GM12878 (cell line): ENCODE measurements at regions not wholly inside any gene's neighbourhood (a gene's known extent, or its start where the extent isn't known, plus 50 kb on each side); places are given as distances from the start of the nearest gene placed in this dataset.

Source experiments
- ATAC-seq: fragments of 200-7000 bp; cut with Tn5 transposase; 3 replicates; pipeline ENCODE4 v1.9.1; 2020; ENCODE audit warnings: mild to moderate bottlenecking, moderate library complexity
- BruUV-seq: library from RNA; stranded (reverse); fragments of 400-500 nt; replicated peaks from 2 replicates; lab custom pipeline; 2021; lab: Mats Ljungman, UMichigan
- CTCF ChIA-PET: fragments of 300-600 bp; sonication (Branson Sonifier 250); formaldehyde crosslinking; extraction: SDS; loops from one replicate; lab custom pipeline; 2021; ENCODE audit warnings: inconsistent platforms; lab: Yijun Ruan, JAX
- POLR2A ChIA-PET: fragments of 350-600 bp; formaldehyde crosslinking; extraction: SDS; loops from one replicate; lab custom pipeline; 2021; ENCODE audit warnings: inconsistent platforms; lab: Charles Lee
- RAD21 ChIA-PET: fragments of 300-600 bp; sonication (Branson Sonifier 250); formaldehyde crosslinking; loops from one replicate; lab custom pipeline; 2023; ENCODE audit warnings: antibody characterized with exemption; ENCODE audit not compliant: unreplicated experiment; lab: Charles Lee
- SMC1A ChIA-PET: fragments of 300-600 bp; sonication (Branson Sonifier 250); formaldehyde crosslinking; loops from one replicate; lab custom pipeline; 2023; ENCODE audit not compliant: unreplicated experiment, uncharacterized antibody; lab: Charles Lee
- DNase-seq: peaks from one replicate; pipeline ENCODE4 v3.0.0-alpha.2; 2011; ENCODE audit warnings: low read depth, low spot score
- FAIRE-seq: peaks from 3 replicates; lab custom pipeline; 2011; peaks lifted over from hg19 to GRCh38; lab: Jason Lieb, UNC
- H2AFZ ChIP-seq: 2 replicates; pipeline ENCODE4 v1.6.0; 2011; ENCODE audit warnings: low read depth, low read length, control low read depth; ENCODE audit not compliant: control insufficient read depth
- H3K27ac ChIP-seq: 2 replicates; pipeline ENCODE4 v1.5.1; 2011; ENCODE audit warnings: control low read depth; ENCODE audit not compliant: control insufficient read depth, insufficient read depth
- H3K27me3 ChIP-seq, 2 experiments: replicated peaks in 1 of 2; 2 replicates each; pipeline versions ENCODE4 v1.6.0 to v1.6.1; 2011; ENCODE audit warnings: low read length in 1 of 2; ENCODE audit not compliant: control insufficient read depth in 2 of 2, insufficient read depth in 2 of 2
- H3K36me3 ChIP-seq, 2 experiments: 2 replicates each; pipeline ENCODE4 v1.5.1; 2011; ENCODE audit warnings: low read length in 1 of 2; ENCODE audit not compliant: control insufficient read depth in 2 of 2, insufficient read depth in 2 of 2
- H3K4me1 ChIP-seq: 2 replicates; pipeline ENCODE4 v1.6.1; 2011; ENCODE audit warnings: mild to moderate bottlenecking, low read length, moderate library complexity, mixed read lengths; ENCODE audit not compliant: control insufficient read depth, insufficient read depth
- H3K4me2 ChIP-seq: 2 replicates; pipeline ENCODE4 v1.6.0; 2011; ENCODE audit warnings: control low read depth; ENCODE audit not compliant: control insufficient read depth, insufficient read depth
- H3K4me3 ChIP-seq: fragments of 200-600 bp; sonication (generic); 2 replicates; pipeline ENCODE4 v1.5.1; 2016
- H3K79me2 ChIP-seq: 2 replicates; pipeline ENCODE4 v1.6.0; 2011; ENCODE audit warnings: low read length; ENCODE audit not compliant: control insufficient read depth, insufficient read depth
- H3K9ac ChIP-seq: 2 replicates; pipeline ENCODE4 v1.8.0; 2011; ENCODE audit warnings: low read length, control low read depth, mixed read lengths; ENCODE audit not compliant: control insufficient read depth, insufficient read depth
- H3K9me3 ChIP-seq: replicated peaks from 3 replicates; pipeline ENCODE4 v1.5.1; 2011; ENCODE audit warnings: mild to moderate bottlenecking, low read length; ENCODE audit not compliant: control insufficient read depth, insufficient read depth
- H4K20me1 ChIP-seq: 2 replicates; pipeline ENCODE4 v1.6.0; 2011; ENCODE audit not compliant: control insufficient read depth, insufficient read depth
- BCL11A ChIP-seq: IDR thresholded peaks from 2 replicates; pipeline ENCODE4 v1.6.1; 2011; ENCODE audit warnings: low read depth, low read length
- EGR1 ChIP-seq, 2 experiments: IDR thresholded peaks; 1 replicate in 1 of 2; 2 replicates in 1 of 2; pipeline ENCODE4 v1.6.1; 2011 to 2012; ENCODE audit warnings: low read depth in 2 of 2, low read length in 2 of 2, borderline replicate concordance in 1 of 2, mild to moderate bottlenecking in 1 of 2, moderate library complexity in 1 of 2
- GATAD2B ChIP-seq: fragments of 450-650 bp; conservative IDR thresholded peaks from 2 replicates; pipeline ENCODE4 v1.6.1; 2017; ENCODE audit warnings: low read depth, mild to moderate bottlenecking, moderate library complexity
- IKZF2 ChIP-seq, 2 experiments: fragments of 450-650 bp; IDR thresholded peaks; 2 replicates each; pipeline ENCODE4 v1.6.1; 2017; ENCODE audit warnings: mild to moderate bottlenecking in 2 of 2, moderate library complexity in 2 of 2
- JUND ChIP-seq: IDR thresholded peaks from 2 replicates; pipeline ENCODE4 v1.6.1; 2012; ENCODE audit warnings: low read depth, mild to moderate bottlenecking, low read length, improper control_type of control experiment, moderate library complexity
- MLLT1 ChIP-seq: fragments of 450-650 bp; IDR thresholded peaks from 2 replicates; pipeline ENCODE4 v1.6.1; 2016; ENCODE audit warnings: mild to moderate bottlenecking
- PAX5 ChIP-seq: IDR thresholded peaks from 2 replicates; pipeline ENCODE4 v1.6.1; 2011; ENCODE audit warnings: low read depth, low read length, borderline replicate concordance
- SIN3A ChIP-seq: IDR thresholded peaks from 2 replicates; pipeline ENCODE4 v1.6.1; 2012; ENCODE audit warnings: low read depth, low read length, improper control_type of control experiment
- TCF3 ChIP-seq: IDR thresholded peaks from 2 replicates; pipeline ENCODE4 v1.6.1; 2012; ENCODE audit warnings: low read depth, mild to moderate bottlenecking, low read length, borderline replicate concordance; ENCODE audit not compliant: insufficient read depth
- YBX1 ChIP-seq: fragments of 450-650 bp; IDR thresholded peaks from 2 replicates; pipeline ENCODE4 v1.6.1; 2016; ENCODE audit warnings: antibody characterized with exemption
- ZBTB4 ChIP-seq: fragments of 450-650 bp; formaldehyde crosslinking; IDR thresholded peaks from 2 replicates; pipeline ENCODE4 v1.4.0; 2022; ENCODE audit warnings: mild to moderate bottlenecking, moderate library complexity
- WGBS: methylation state at CpG from one replicate; pipeline ENCODE4 v1.1.6; 2016; ENCODE audit warnings: low lambda C conversion rate; ENCODE audit not compliant: insufficient replicate concordance, insufficient coverage; ENCODE audit errors: missing lambda C conversion rate; 5-methylcytosine and 5-hydroxymethylcytosine counted together
- in situ Hi-C: fragments of 300-500 bp; cut with MboI; formaldehyde crosslinking; loops from 9 replicates; pipeline ENCODE4 v1.14.3; 2018; ENCODE audit warnings: mixed read lengths
- intact Hi-C: fragments of 100-400 bp; cut with micrococcal nuclease; formaldehyde crosslinking; loops from one replicate; pipeline ENCODE4 v1.14.2; 2022; ENCODE audit not compliant: unreplicated experiment

- FAIRE-seq (no peak), ATAC-seq (no peak), DNase-seq (no peak)
- no peaks in the 10 kb centered on the region for H3K27me3 ChIP-seq
- TF ChIP-seq SIN3A (no peak), TCF3 (no peak), PAX5 (no peak), YBX1 (no peak), EGR1 (IDR thresholded peaks at IDR 0.05; ENCODE audit: borderline replicate concordance in 1 of 2, low read depth in 2 of 2, low read length in 2 of 2) (no peak)
- intact Hi-C loops: no loop called here
- H3K4me3 ChIP-seq: no peak overlapping the region
- H3K27ac ChIP-seq: no peak overlapping the region
- RAD21 ChIA-PET: no interaction called here
- CTCF ChIA-PET: interaction anchor here (1.0 to 1.3 kb wide), 2 partner anchors 8 to 18 kb away, joined by 3 to 5 read pairs; no protein-coding TSS in a partner anchor
- 85% methylated on average over 2 of the region's 2 CpGs for WGBS
- POLR2A ChIA-PET: no interaction called here
- no peaks in the 10 kb centered on the region for H4K20me1 ChIP-seq
- H3K36me3 ChIP-seq: no peaks in the 10 kb centered on the region
- H3K9ac ChIP-seq: no peak overlapping the region
- SMC1A ChIA-PET: interaction anchor here (1.4 kb wide), 1 partner anchor 39 kb away, joined by 3 read pairs; no protein-coding TSS in a partner anchor
- no TSS peak for BruUV-seq
- H2AFZ ChIP-seq: no peak overlapping the region
- no peak overlapping the region for H3K4me2 ChIP-seq
- in situ Hi-C loops: no loop called here
- H3K9me3 ChIP-seq: no peaks in the 10 kb centered on the region
- no peaks in the 10 kb centered on the region for H3K4me1 ChIP-seq
- no peaks in the 10 kb centered on the region for H3K79me2 ChIP-seq
Measured at GRCh38 chr5:23132231-23132630, 279.1 kb upstream of the CDH12 start.

GRCh38 chr5:23112237-23112636 lies 259.1 kb upstream of the CDH12 start:
- intact Hi-C loops: no loop called here
- POLR2A ChIA-PET: no interaction called here
- CTCF ChIA-PET: interaction anchor here (0.6 kb wide), 1 partner anchor 764 kb away, joined by 3 read pairs; no protein-coding TSS in a partner anchor
- Histone ChIP-seq H3K9me3 (no peaks in the 10 kb centered on the region), H3K36me3 (no peaks in the 10 kb centered on the region), H3K4me3 (no peak overlapping the region), H3K27ac (no peak overlapping the region), H3K27me3 (no peaks in the 10 kb centered on the region), H3K79me2 (no peaks in the 10 kb centered on the region), H4K20me1 (no peaks in the 10 kb centered on the region), H3K9ac (no peak overlapping the region), H3K4me2 (no peak overlapping the region), H2AFZ (no peak overlapping the region), H3K4me1 (no peaks in the 10 kb centered on the region)
- BruUV-seq: no TSS peak
- in situ Hi-C loops: no loop called here
- ATAC-seq (no peak), FAIRE-seq (no peak), DNase-seq (no peak)
- RAD21 ChIA-PET: no interaction called here
- SMC1A ChIA-PET: interaction anchor here (0.7 kb wide), 1 partner anchor 83 kb away, joined by 3 read pairs; no protein-coding TSS in a partner anchor
- no peak for TF ChIP-seq MLLT1
- no peak for TF ChIP-seq ZBTB4 (CRISPR knock-in tag)
- TF ChIP-seq GATAD2B: no peak
- TF ChIP-seq BCL11A: no peak
- TF ChIP-seq IKZF2 (IDR thresholded peaks at IDR 0.05): no peak
- TF ChIP-seq JUND: no peak
